GM19023 (cell line): ENCODE measurements at regions not wholly inside any gene's neighbourhood (a gene's known extent, or its start where the extent isn't known, plus 50 kb on each side); places are given as distances from the start of the nearest gene placed in this dataset.
"Not testable (repeated sequence)": the region's sequence is repeated elsewhere in the genome, so short reads cannot be mapped to it uniquely, and the experiment has no call there.

Experiments used
- ATAC-seq: cut with Tn5 transposase; IDR thresholded peaks from one replicate; pipeline ENCODE4 v1.9.1; 2021; ENCODE audit warnings: mild to moderate bottlenecking, moderate library complexity; ENCODE audit not compliant: unreplicated experiment

DNA sequence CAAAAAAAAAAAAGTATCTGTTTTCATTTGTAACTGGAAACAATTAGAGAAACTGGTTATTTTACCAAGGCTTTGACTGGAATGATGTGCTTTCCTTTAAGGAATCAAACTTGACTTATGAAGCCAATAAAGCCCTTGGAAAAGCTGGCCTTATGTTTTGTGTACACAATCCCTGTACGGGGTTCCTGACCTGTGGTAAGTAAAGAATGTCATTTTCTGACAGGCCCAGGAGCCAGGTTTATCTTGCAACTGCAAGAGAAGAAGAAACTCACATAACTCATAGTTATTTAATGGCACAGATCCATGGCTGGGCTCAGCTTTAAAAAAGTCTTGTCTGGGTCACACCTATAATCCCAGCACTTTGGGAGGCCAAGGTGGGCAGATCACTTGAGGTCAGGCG lies 235.9 kb upstream of the RAI14 start:
- not testable (repeated sequence) for ATAC-seq

DNA sequence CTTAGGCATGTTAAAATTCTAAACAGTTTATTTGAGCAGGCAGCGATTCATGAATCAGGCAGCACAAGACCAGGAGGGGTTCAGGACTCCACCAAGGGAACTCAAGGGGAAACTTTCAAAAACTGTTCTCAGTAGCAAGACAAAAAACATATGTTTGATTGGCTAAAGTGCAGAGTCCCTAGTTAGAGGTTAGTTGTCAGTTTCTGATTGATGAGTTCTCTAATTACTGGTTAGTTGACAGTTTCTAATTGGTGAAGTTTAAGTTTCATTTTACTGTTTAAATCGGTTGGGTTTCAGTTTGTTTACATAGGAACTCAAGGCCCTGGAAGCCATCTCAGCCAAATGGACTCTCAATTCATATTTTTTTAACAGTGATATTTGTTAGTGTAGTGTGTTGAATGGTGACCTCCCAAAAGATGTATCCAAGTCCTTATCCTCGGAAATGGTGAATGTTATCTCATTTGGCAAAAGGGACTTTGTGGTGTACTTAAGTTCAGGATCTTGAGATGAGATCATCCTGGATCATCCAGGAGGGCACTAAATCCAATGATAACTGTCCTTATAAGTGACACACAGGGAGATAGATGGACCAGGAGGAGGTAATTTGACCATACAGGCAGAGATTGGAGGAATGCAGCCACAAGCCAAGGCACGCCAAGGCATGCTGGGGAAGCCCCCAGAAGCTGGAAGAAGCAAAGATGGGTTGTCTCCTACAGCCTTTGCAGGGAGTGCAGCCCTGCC lies 219.2 kb upstream of the RAI14 start:
- no peak for ATAC-seq

DNA sequence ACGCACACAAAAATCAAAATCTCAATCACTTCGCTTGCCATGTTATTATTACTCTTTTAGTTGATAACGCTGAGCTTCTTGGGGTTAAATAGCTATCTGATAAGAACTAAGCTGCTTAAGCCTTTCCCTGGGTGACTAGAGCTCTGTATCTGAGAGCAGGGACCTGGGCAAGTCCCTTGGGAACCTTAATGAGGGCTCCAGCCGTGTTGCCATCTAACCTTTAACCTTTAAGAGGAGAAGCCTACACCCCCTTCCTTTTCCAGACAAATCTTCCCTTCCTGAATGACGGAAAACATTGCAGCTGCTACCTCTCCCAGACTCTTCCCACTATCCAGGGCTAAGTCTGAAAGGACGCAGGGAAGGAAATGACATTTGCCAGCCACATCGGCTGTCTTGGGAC lies 216.5 kb upstream of the RAI14 start:
- ATAC-seq, result no peak

DNA sequence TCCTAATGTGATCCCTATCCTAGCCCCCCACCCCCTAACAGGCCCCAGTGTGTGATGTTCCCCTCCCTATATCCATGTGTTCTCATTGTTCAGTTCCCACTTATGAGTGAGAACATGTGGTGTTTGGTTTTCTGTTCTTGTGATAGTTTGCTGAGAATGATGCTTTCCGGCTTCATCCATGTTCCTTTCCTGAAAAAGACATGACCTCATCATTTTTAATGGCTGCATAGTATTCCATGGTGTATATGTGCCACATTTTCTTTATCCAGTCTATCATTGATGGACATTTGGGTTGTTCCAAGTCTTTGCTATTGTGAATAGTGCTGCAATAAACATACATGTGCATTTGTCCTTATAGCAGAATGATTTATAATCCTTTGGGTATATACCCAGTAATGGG lies 214.4 kb upstream of the RAI14 start:
- ATAC-seq, result not testable (repeated sequence)

DNA sequence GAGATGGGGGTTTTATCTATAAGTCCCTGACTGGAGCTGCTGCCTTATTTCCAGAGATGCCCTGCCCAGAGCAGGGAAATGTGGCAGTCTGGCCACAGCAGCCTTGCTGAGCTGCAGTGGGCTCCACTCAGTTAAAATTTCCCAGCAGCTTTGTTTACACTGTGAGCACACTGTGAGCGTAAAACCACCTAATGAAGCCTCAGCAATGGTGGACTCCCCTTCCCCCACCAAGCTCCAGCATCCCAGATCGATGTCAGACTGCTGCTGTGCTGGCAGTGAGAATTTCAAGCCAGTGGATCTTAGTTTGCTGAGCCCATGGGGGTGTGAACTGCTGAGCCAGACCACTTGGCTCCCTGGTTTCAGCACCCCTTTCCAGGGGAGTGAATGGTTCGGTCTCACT lies 208.7 kb upstream of the RAI14 start:
- ATAC-seq, result no peak

DNA sequence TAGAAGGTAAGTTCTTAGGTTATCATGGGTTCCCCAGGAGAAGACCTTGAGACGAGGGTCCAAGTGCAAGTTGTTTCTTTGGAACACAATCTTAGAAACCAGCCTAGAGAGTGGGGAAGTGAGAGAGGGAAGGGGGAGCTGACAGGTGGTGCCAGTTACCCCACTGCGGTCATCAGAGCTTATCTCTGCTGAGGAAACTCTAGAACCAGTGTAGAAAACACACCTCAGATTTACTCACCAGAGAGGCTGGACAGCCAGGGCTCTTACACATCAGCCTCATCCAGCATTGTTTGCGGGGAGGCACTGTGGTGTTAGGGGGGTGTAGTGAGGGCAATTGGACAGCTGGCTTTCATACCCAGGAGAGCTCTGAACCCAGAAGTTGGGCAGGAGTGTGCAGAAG lies 206.5 kb upstream of the RAI14 start:
- ATAC-seq, result no peak

DNA sequence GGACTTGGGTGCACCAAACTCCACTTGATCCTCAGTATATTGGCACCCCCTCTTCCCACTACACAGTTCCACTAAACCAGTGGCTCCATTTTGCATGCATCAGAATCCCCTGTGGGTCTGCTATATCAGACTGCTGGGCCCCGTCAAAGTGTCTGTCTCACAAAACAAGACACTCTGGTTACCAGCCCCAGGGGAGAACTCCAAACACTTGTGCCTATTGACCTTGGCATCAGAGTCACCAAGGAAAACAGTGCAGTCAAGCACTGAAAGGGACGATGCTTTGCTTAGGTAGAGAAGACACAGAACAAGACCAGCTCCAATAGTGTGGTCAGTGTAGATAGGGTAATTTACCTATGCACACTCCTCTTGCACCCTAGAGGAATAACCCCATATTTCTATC lies 205.8 kb upstream of the RAI14 start:
- ATAC-seq, result no peak

DNA sequence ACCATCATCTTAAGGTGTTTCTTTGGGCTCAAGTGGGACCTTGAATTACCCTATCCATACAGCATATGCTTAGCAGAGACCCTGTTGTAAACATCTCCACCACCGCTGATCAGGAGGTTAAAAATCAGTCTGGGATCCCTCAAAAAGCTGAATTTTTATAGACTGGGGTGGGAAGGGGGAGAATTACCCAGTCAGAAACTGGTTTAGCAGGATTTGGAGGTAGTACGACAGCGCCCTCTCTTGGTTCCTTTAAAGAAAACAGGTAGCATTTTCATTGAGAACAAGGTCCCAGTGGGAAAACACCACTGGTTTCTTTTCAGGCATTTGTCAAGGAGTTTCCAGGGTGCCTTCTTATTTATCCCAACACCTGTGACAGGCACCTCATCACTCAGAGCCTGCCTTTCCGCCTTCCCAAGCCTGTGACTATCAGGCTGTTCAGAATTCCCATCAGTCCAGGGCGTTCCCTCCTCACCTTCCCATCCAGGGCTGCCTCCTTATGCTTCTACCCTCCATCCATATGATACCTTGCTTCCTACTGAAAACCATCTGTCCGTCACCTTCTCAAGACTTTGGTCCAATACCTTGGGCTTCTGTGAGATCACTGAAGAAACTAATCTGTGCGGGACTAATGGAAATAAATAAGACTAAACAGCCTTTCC lies 203.8 kb upstream of the RAI14 start:
- no peak for ATAC-seq

DNA sequence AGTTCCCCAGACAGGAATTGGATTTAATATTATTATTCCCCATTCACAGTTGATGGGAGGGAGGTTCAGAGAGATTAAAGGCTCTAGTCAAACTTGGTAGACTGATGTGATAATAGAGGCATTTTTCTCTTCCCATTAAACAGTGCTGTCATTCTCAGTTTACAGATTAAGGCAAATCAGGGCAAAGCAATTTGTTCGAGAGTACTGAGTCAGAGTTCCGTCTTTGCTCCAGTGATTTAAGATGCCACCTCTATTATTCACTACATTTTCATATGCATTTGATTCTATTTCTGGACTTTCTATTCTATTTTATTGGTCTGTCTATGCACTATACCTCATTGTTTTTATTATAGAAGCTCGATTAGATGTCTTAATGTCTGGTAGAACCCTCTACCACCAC lies 201.0 kb upstream of the RAI14 start:
- no peak for ATAC-seq

DNA sequence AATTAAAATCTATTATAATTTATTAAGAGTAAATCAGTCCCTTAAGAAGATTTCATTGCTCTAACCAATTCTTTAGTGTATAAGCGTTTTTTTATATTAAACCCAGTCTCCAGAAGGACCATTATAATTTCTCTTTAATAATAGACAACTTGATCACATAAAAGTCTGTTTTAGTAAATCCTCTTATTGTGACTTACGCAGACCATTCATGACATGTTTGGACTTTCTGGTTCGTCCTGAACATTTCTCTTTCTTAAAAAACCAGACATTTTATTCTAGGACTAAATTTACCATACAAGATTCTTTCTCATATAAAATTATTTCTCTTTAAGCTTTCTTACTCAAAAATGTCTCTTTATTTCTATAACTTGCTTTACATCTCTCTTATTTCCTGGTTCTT lies 196.2 kb upstream of the RAI14 start:
- no peak for ATAC-seq

DNA sequence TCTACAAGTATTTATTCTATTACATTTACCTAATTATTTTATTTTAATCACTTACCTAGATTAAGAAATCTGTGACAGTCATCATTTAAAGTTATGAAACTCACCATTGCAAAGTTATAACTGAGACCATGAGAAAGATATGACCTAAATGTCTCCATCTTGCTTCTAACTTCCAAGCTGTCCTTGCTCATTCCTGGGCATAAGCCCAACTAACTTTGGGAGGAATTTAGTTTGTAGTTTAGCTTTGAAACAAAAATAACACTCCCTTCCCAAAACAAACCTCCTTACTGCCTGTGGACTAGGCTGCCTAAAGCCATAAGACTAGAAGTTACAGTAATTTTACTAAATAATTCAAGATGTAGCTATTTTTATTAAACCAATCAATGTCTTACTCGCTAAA lies 195.6 kb upstream of the RAI14 start:
- no peak for ATAC-seq

DNA sequence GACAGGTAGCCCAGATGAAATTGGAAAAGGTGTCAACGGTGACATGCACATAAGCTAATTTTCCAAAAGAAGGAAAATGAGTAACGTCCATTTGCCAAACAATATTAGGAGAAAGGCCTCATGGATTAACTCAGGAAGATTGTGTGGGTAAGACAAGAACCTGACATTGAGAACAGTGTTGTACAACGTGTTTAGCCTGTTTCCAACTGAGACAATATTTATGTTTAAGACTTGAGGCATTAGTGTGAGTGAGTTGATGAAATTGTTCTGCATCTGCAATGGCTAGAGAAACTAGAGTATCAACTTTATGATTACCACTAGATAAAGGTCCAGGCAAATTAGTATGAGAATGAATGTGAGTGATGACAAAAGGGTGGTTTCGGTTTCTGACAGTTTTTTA lies 191.3 kb upstream of the RAI14 start:
- no peak for ATAC-seq

DNA sequence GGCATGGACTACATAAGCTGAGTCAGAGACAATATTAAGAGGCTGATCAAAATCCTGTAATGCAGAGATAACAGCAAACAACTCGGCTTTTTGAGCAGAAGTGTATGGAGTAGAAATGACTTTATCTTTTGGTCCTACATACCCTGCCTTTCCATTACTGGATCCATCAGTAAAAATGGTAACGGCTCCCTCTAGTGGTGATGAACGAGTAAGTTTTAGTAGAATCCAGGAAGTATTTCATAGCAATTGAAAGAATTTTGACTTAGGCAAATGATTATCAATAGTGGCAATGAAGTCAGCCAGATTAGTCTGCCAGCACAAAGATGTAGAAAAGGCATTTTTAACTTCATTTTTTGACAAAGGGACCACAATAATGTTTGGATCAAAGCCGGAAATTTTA lies 190.8 kb upstream of the RAI14 start:
- ATAC-seq, result not testable (repeated sequence)

DNA sequence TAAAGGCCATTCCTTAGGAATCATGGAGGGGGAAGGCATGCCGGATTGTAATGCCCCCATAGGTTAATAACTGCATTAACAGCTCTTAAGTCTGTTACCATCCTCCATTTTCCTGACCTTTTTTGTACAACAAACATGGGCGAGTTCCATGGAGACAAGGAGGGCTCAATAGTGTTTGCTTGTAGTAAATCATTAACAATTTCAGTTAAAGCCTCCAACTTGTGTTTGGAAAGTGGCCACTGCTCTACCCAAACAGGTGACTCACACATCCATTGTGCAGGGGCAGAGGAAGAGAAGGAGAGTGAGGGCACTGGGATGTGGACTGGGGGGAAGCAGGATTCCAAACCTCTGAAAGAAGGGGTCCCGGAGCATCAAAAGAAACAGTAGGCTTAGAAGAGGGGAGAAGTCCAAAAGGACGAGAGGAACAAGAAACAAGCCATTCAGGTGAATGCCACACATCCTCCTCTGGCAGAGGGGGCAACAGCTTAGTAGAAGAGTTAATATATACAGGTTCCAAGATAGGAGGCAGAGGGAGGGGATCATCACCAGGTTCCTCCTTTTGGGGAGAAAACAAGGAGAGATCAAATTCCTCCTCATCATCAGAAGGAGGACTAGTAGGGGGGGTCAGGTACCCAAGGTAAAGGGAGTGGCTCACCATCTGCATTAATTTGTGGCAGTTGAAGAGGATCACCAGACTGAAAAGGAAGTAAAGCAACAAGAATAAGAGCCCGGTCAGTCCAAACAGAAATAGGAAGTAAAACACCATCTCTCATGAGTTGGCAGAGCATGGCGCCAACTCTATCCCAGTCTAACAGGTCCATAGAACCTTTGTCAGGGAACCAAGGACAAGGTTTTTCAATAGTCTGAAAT lies 189.4 kb upstream of the RAI14 start:
- ATAC-seq, result not testable (repeated sequence)

DNA sequence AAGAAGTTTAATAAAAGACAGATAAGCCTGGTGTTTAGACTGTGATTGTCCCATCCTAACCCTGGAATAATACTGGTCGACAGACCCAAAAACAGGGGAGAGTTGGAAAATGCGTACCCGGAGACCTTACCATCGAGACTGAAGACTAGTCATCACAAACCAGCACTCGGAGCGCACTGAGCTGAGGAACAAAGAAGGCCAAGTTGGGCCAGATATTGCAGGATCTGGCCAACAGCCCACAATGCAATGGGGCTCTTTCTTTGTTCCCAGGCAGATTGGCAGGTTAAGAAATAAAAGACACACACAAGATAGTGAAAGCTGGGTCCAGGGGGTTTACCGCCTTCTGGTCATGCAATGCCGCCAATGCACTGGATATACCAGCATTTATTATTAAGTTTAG lies 188.7 kb upstream of the RAI14 start:
- ATAC-seq, result no peak

DNA sequence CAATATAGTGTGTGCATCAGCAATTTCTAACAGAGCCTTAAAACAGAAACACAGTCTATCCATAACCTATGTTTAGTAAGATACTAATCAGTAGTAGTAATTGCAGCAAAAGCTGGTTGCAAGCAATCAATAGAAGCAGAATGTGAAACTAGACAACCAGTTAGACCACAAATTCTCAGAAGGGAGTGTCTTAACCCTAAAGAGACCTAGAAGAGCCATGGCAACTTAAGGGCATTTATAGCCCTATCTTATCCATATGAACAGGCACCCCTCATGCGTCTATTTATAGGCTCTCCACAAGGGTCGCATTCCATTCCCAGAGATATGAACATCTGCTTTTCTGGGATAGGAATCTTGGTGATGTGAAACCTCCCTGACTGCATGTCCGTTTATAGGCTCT lies 188.1 kb upstream of the RAI14 start:
- not testable (repeated sequence) for ATAC-seq

DNA sequence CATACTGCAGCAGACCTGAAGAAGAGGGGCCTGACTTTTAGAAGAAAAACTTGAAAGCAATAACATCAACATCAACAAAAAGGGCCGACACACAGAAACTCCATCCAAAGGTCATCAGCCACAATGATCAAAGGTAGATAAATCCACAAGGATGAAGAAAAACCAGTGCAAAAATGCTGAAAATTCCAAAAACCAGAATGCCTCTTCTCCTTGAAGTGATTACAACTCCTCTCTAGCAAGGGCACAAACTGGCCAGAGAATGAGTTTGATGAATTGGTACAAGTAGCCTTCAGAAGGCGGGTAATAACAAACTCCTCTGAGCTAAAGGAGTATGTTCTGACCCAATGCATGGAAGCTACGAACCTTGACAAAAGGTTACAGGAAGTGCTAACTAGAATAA lies 186.2 kb upstream of the RAI14 start:
- ATAC-seq, result no peak

DNA sequence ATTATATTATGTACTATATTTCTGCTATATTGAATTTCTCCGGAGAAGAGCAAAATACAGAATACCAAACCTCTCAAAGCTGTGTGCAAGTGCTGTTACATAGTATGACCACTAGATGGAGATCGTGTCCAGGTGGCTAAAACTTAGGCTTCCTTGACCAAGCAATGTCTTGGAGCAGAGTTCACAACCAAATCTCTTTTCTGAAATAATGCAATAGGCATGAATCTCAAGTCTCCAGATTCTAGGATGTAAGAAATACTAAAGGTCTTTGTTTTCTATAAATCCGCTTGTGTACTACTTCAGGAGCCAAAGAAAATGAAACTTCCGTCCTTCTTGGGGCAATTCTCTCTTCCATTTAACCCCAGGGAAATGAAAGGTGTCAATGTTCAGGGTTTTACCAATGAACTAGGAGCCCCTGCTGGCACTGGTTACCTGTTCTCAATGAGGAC lies 181.5 kb upstream of the RAI14 start:
- no peak for ATAC-seq

DNA sequence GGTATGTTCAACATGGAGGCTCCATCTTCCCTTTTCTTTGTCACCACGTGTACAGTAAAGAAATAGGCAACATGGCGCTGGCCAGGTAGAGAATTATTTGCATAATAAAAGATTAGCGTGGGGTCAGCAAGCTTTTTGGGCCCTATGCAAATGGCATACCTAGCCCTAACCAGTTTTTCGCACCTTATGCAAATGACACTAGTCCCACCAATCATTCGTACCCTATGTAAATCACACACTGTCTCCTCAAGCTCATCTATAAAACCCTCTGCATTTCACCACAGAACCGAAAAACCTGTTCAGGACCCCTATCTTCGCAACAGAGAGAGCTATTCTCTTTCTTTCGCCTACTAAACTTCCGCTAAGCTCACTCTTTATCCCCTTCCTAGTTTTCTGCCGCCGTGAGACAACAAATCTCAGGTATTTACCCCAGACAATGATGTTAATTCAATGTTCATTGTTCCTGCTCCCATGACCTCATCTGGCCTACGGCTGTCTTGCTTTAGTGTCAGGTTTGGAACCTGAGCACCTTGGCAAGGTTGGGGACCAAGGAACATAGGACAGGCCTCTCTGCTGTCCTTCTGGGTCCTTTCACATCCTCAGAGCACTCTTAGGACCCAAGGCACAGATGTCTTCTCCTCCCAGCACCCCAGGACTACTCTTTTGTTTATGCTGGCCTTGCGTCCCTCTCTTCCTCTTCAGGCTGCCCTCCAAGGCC lies 180.7 kb upstream of the RAI14 start:
- no peak for ATAC-seq

DNA sequence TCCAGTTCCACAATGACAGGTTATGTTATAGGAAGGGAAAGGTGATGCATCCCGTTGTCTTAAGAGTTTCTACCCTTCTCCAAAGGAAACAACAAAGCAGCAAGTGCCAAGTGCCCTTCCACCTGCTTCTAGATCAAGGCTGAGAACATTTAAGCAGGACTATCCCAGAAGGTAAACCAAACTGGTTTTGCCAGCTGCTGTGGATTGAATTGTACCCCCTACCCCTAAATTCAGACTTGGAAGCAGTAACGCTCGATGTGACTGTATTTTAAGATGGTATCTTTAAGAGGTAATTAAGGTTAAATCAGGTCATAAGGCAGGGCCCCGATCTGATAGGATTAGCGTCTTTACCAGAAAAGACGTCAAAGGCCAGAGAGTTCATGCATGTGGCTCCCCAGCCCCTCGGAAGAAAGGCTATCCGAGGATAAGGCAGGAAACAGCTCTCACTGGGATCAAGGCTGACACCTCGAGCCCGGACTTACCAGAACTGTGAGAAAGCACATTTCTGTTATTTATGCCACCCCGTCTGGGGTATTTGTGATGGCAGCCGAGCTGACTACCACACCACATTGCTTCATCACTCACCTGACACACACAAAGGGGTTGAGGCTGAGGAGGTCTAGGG lies 179.1 kb upstream of the RAI14 start:
- no peak for ATAC-seq
